ENCODE measurements at regions not wholly inside any gene's neighbourhood (a gene's known extent, or its start where the extent isn't known, plus 50 kb on each side); places are given as distances from the start of the nearest gene placed in this dataset.

DNA sequence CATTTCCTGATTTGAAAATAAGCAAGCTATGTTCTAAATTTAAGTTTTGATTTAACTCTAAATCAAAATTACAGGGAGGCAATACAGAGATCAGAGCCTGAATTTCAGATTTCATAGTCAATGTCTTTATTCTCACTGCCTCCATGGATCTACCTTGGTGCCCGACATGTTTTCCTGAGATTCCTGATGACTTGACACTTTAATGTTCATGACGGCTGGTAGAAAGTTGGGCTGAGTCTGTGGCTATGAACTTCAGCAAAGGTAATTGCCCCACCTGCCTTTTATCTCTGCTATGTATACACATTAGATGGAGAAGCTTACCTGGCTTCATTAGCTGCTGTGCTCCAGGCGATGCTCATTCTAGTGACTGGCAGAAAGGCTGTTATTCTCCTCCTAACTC is 1390.5 kb upstream of the CELF4 start:
- TF ChIP-seq, protein P1, sequence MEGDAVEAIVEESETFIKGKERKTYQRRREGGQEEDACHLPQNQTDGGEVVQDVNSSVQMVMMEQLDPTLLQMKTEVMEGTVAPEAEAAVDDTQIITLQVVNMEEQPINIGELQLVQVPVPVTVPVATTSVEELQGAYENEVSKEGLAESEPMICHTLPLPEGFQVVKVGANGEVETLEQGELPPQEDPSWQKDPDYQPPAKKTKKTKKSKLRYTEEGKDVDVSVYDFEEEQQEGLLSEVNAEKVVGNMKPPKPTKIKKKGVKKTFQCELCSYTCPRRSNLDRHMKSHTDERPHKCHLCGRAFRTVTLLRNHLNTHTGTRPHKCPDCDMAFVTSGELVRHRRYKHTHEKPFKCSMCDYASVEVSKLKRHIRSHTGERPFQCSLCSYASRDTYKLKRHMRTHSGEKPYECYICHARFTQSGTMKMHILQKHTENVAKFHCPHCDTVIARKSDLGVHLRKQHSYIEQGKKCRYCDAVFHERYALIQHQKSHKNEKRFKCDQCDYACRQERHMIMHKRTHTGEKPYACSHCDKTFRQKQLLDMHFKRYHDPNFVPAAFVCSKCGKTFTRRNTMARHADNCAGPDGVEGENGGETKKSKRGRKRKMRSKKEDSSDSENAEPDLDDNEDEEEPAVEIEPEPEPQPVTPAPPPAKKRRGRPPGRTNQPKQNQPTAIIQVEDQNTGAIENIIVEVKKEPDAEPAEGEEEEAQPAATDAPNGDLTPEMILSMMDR (IDR thresholded peaks at IDR 0.05): no peak
- no peak for TF ChIP-seq POLR2A (IDR thresholded peaks at IDR 0.05)
